Neural progenitor cell (in vitro differentiated cells): ENCODE measurements at regions not wholly inside any gene's neighbourhood (a gene's known extent, or its start where the extent isn't known, plus 50 kb on each side); places are given as distances from the start of the nearest gene placed in this dataset.

Experiments used
- DNase-seq: peaks from one replicate; pipeline ENCODE4 v3.0.0-alpha.2; 2016; ENCODE audit warnings: low spot score
- H2AFZ ChIP-seq: fragments of 200-600 bp; sonication (generic); replicated peaks from 2 replicates; pipeline ENCODE4 v1.6.1; 2016; ENCODE audit warnings: antibody characterized with exemption
- H3F3A ChIP-seq: fragments of 200-600 bp; sonication (generic); 2 replicates; pipeline ENCODE4 v1.6.1; 2016; ENCODE audit warnings: antibody characterized with exemption, low read depth
- H3K27ac ChIP-seq: fragments of 200-600 bp; sonication (generic); 2 replicates; pipeline ENCODE4 v1.5.1; 2016; ENCODE audit warnings: mild to moderate bottlenecking
- H3K27me3 ChIP-seq: fragments of 200-600 bp; sonication (generic); 2 replicates; pipeline ENCODE4 v1.6.1; 2016; ENCODE audit warnings: mild to moderate bottlenecking, moderate library complexity
- H3K36me3 ChIP-seq: fragments of 200-600 bp; sonication (generic); 2 replicates; pipeline ENCODE4 v1.5.1; 2016
- H3K4me1 ChIP-seq: fragments of 200-600 bp; sonication (generic); 2 replicates; pipeline ENCODE4 v1.6.1; 2016; ENCODE audit warnings: mixed run types
- H3K4me2 ChIP-seq: fragments of 200-600 bp; sonication (generic); 2 replicates; pipeline ENCODE4 v1.6.1; 2016
- H3K4me3 ChIP-seq: fragments of 200-600 bp; sonication (generic); 2 replicates; pipeline ENCODE4 v1.5.1; 2016
- H3K79me2 ChIP-seq: fragments of 200-600 bp; sonication (generic); 2 replicates; pipeline ENCODE4 v1.6.1; 2016; ENCODE audit warnings: low read depth
- H3K9ac ChIP-seq: fragments of 200-600 bp; sonication (generic); 2 replicates; pipeline ENCODE4 v1.6.1; 2016
- H3K9me3 ChIP-seq: fragments of 200-600 bp; sonication (generic); 2 replicates; pipeline ENCODE4 v1.5.1; 2016; ENCODE audit warnings: low read depth
- H4K20me1 ChIP-seq: fragments of 200-600 bp; sonication (generic); 2 replicates; pipeline ENCODE4 v1.6.1; 2016; ENCODE audit warnings: low read depth
- H3K27ac Mint-ChIP-seq: 3 replicates; pipeline ENCODE4 v1.8.0; 2021; ENCODE audit warnings: mixed read lengths
- H3K27me3 Mint-ChIP-seq: 2 replicates; pipeline ENCODE4 v1.8.0; 2022; ENCODE audit warnings: low read depth, mild to moderate bottlenecking, inconsistent platforms, moderate library complexity, mixed read lengths; ENCODE audit not compliant: insufficient read depth
- H3K36me3 Mint-ChIP-seq: 3 replicates; pipeline ENCODE4 v1.8.0; 2021; ENCODE audit warnings: mixed read lengths
- H3K4me1 Mint-ChIP-seq: 3 replicates; pipeline ENCODE4 v1.8.0; 2021; ENCODE audit warnings: mixed read lengths
- H3K4me3 Mint-ChIP-seq: 3 replicates; pipeline ENCODE4 v1.8.0; 2021; ENCODE audit warnings: mild to moderate bottlenecking, moderate library complexity, mixed read lengths
- H3K9me3 Mint-ChIP-seq: 3 replicates; pipeline ENCODE4 v1.8.0; 2020; ENCODE audit warnings: mixed read lengths
- EZH2 ChIP-seq: fragments of 200-600 bp; sonication (generic); IDR thresholded peaks from 2 replicates; pipeline ENCODE4 v1.6.1; 2017; ENCODE audit warnings: antibody characterized with exemption, mild to moderate bottlenecking, moderate library complexity
- EZH2phosphoT487 ChIP-seq: fragments of 200-600 bp; sonication (generic); IDR thresholded peaks from 2 replicates; pipeline ENCODE4 v1.6.1; 2017; ENCODE audit warnings: antibody characterized with exemption
- TF ChIP-seq, protein P1 (sequence below): fragments of 200-600 bp; sonication (generic); IDR thresholded peaks from 2 replicates; pipeline ENCODE4 v1.5.1; 2017; ENCODE audit warnings: antibody characterized with exemption, mild to moderate bottlenecking

DNA sequence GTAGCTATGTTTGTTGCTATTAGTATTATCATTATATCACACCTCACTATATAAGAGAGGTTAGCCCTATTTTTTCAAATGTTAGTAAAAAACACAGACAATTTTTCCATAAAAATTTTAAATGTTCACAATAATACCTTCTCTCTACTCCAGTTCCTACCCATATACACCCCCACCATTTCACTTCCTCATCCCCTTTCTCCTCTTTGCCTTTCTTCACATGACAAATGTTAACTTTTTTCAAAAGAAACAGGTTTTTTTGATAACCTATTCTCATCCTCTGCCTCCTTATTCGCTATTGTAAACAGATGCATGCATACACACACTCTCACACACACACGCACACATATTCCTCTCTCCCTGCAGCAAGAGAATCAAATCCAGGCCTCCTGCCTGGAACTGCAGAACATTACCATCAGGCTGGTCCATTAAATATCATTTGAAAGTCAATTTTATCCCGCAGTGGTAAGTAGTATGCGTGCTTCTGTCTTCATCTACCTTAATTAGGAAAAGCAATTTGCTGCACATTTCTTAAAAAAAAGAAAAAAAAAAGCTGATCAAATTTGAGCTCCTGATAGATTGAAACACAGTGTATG is 55.5 kb downstream of the MID1IP1 start:
- no peak overlapping the region for H3K9ac ChIP-seq
- no peak for DNase-seq
- H3K27me3 ChIP-seq = no peaks in the 10 kb centered on the region
- peaks cover 10% of the 10 kb centered on the region for H3K27me3 Mint-ChIP-seq
- no peak overlapping the region for H3K27ac Mint-ChIP-seq
- no peaks in the 10 kb centered on the region for H3K36me3 Mint-ChIP-seq
- TF ChIP-seq EZH2 (no peak), EZH2phosphoT487 (no peak)
- TF ChIP-seq, protein P1, sequence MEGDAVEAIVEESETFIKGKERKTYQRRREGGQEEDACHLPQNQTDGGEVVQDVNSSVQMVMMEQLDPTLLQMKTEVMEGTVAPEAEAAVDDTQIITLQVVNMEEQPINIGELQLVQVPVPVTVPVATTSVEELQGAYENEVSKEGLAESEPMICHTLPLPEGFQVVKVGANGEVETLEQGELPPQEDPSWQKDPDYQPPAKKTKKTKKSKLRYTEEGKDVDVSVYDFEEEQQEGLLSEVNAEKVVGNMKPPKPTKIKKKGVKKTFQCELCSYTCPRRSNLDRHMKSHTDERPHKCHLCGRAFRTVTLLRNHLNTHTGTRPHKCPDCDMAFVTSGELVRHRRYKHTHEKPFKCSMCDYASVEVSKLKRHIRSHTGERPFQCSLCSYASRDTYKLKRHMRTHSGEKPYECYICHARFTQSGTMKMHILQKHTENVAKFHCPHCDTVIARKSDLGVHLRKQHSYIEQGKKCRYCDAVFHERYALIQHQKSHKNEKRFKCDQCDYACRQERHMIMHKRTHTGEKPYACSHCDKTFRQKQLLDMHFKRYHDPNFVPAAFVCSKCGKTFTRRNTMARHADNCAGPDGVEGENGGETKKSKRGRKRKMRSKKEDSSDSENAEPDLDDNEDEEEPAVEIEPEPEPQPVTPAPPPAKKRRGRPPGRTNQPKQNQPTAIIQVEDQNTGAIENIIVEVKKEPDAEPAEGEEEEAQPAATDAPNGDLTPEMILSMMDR = no peak
- no peak overlapping the region for H3K4me3 ChIP-seq
- H3K36me3 ChIP-seq = no peaks in the 10 kb centered on the region
- no peaks in the 10 kb centered on the region for H3K79me2 ChIP-seq
- no peaks in the 10 kb centered on the region for H4K20me1 ChIP-seq
- H3F3A ChIP-seq = no peaks in the 10 kb centered on the region
- H3K4me1 ChIP-seq = no peaks in the 10 kb centered on the region
- H3K27ac ChIP-seq = no peak overlapping the region
- no peak overlapping the region for H3K4me3 Mint-ChIP-seq
- H3K9me3 ChIP-seq = no peaks in the 10 kb centered on the region
- H3K4me1 Mint-ChIP-seq = peaks cover 4% of the 10 kb centered on the region
- no peak overlapping the region for H3K4me2 ChIP-seq
- no peak overlapping the region for H2AFZ ChIP-seq
- H3K9me3 Mint-ChIP-seq = no peaks in the 10 kb centered on the region

DNA sequence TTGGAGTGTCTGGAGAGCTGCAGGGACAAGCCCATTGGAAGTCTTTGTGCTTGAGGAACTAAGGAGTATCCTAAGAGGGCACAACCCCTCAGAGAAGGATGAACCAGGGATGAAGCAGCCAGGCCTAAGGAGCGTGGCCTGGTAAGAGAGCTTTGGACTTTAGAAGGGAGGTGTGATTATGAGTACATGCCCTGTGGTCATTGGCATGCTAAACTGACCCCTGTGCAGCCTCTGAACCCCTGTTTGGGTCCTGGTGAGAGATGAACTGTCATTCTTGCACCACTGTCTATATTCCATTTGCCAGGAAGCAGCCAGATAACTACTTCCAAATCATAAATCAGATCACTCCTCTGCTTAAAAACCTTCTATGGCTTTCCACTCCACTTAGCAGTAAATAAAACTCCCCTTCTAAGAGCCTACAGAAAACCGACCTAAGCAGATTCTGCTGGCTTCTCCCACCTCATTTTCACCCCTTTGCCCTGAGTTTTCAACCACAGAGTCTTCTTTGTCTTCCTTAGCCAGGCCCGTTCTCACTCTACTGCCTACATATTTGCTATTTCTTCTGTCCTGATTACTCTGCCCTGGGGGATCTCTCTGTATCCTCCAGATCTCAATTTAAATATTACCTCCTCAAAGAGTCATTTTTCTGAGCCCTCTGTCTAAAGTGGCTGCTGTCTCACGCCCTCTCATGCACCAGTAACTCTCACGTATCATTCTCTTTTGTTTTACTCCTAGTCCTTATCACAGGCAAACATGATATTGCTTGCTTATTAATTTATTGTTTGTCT is 56.7 kb downstream of the MID1IP1 start:
- TF ChIP-seq, protein P1 = no peak
- TF ChIP-seq EZH2 (no peak), EZH2phosphoT487 (no peak)
- peaks cover 4% of the 10 kb centered on the region for H3K4me1 Mint-ChIP-seq
- no peak overlapping the region for H3K4me3 ChIP-seq
- H3K36me3 ChIP-seq = no peaks in the 10 kb centered on the region
- no peak overlapping the region for H3K27ac ChIP-seq
- no peaks in the 10 kb centered on the region for H3K4me1 ChIP-seq
- no peak overlapping the region for H3K9ac ChIP-seq
- no peaks in the 10 kb centered on the region for H3K36me3 Mint-ChIP-seq
- no peak overlapping the region for H3K27ac Mint-ChIP-seq
- no peaks in the 10 kb centered on the region for H4K20me1 ChIP-seq
- H3K9me3 ChIP-seq = no peaks in the 10 kb centered on the region
- H3F3A ChIP-seq = no peaks in the 10 kb centered on the region
- no peak for DNase-seq
- H3K27me3 Mint-ChIP-seq = peaks cover 10% of the 10 kb centered on the region
- H3K79me2 ChIP-seq = no peaks in the 10 kb centered on the region
- no peaks in the 10 kb centered on the region for H3K9me3 Mint-ChIP-seq
- no peak overlapping the region for H3K4me2 ChIP-seq
- no peaks in the 10 kb centered on the region for H3K27me3 ChIP-seq
- H2AFZ ChIP-seq = no peak overlapping the region
- H3K4me3 Mint-ChIP-seq = no peak overlapping the region

DNA sequence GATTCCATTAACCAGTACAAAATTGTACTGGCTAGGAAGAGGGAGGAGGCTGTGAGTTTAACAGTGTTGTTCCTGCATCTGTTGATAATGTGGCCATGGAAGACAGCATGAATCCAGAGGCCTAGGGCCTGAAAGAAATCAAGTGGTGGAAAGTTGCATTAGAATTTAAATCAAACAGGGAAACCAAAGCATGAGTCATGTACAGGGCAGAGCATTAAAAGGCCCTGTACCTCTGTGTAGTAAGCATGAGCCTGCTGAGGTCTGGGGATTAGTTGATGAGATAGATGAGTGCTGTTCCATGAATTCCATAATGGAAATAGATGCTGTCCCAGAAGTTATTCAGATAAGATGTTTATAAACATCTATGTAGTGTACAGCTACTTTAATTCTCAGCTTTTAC is 58.3 kb downstream of the MID1IP1 start:
- H3K36me3 Mint-ChIP-seq = no peaks in the 10 kb centered on the region
- no peaks in the 10 kb centered on the region for H3K79me2 ChIP-seq
- no peak overlapping the region for H3K4me2 ChIP-seq
- H3K27ac Mint-ChIP-seq = no peak overlapping the region
- no peaks in the 10 kb centered on the region for H3F3A ChIP-seq
- no peaks in the 10 kb centered on the region for H3K27me3 ChIP-seq
- H3K9ac ChIP-seq = no peak overlapping the region
- no peak for DNase-seq
- H3K27ac ChIP-seq = no peak overlapping the region
- H3K27me3 Mint-ChIP-seq = peaks cover 3% of the 10 kb centered on the region
- TF ChIP-seq EZH2phosphoT487 (no peak), EZH2 (no peak)
- TF ChIP-seq, protein P1 = no peak
- H3K9me3 ChIP-seq = no peaks in the 10 kb centered on the region
- H3K9me3 Mint-ChIP-seq = no peaks in the 10 kb centered on the region
- H3K4me3 Mint-ChIP-seq = no peak overlapping the region
- peaks cover 4% of the 10 kb centered on the region for H3K4me1 Mint-ChIP-seq
- H3K36me3 ChIP-seq = no peaks in the 10 kb centered on the region
- no peak overlapping the region for H3K4me3 ChIP-seq
- H4K20me1 ChIP-seq = no peaks in the 10 kb centered on the region
- H3K4me1 ChIP-seq = no peaks in the 10 kb centered on the region
- no peak overlapping the region for H2AFZ ChIP-seq
